ENCODE measurements at regions not wholly inside any gene's neighbourhood (a gene's known extent, or its start where the extent isn't known, plus 50 kb on each side); places are given as distances from the start of the nearest gene placed in this dataset.
"Not testable (repeated sequence)": the region's sequence is repeated elsewhere in the genome, so short reads cannot be mapped to it uniquely, and the experiment has no call there.

- DNase-seq = no peak
Observed at GRCh38 chr4:28772066-28772465, 1911.4 kb downstream of the STIM2 start.

GRCh38 chr4:28772788-28773187 is 1912.1 kb downstream of the STIM2 start:
- DNase-seq = no peak

GRCh38 chr4:28774344-28774743 is 1913.7 kb downstream of the STIM2 start:
- DNase-seq = no peak

GRCh38 chr4:28776004-28776403 is 1915.4 kb downstream of the STIM2 start:
- no peak for DNase-seq

GRCh38 chr4:28784188-28784587 is 1923.5 kb downstream of the STIM2 start:
- no peak for DNase-seq

- no peak for DNase-seq
Observed at GRCh38 chr4:28787947-28788346, 1927.3 kb downstream of the STIM2 start.

- DNase-seq = no peak
Observed at GRCh38 chr4:28788929-28789490, 1928.4 kb downstream of the STIM2 start.

GRCh38 chr4:28792917-28793597 is 1927.1 kb upstream of the PCDH7 start:
- DNase-seq = no peak

- DNase-seq = no peak
Observed at GRCh38 chr4:28799696-28800095, 1920.5 kb upstream of the PCDH7 start.

- no peak for DNase-seq
Observed at GRCh38 chr4:28811025-28811424, 1909.1 kb upstream of the PCDH7 start.

- no peak for DNase-seq
Observed at GRCh38 chr4:28822163-28822562, 1898.0 kb upstream of the PCDH7 start.

- DNase-seq = no peak
Observed at GRCh38 chr4:28827866-28828265, 1892.3 kb upstream of the PCDH7 start.

GRCh38 chr4:28831867-28832266 is 1888.3 kb upstream of the PCDH7 start:
- no peak for DNase-seq

- DNase-seq = no peak
Observed at GRCh38 chr4:28832444-28832843, 1887.7 kb upstream of the PCDH7 start.

- DNase-seq = no peak
Observed at GRCh38 chr4:28834120-28834519, 1886.0 kb upstream of the PCDH7 start.

- no peak for DNase-seq
Observed at GRCh38 chr4:28835501-28835900, 1884.7 kb upstream of the PCDH7 start.

GRCh38 chr4:28842271-28842670 is 1877.9 kb upstream of the PCDH7 start:
- no peak for DNase-seq

- DNase-seq = no peak
Observed at GRCh38 chr4:28845158-28845557, 1875.0 kb upstream of the PCDH7 start.

- DNase-seq = not testable (repeated sequence)
Observed at GRCh38 chr4:28857028-28857427, 1863.1 kb upstream of the PCDH7 start.

GRCh38 chr4:28868841-28869240 is 1851.3 kb upstream of the PCDH7 start:
- DNase-seq = no peak

GRCh38 chr4:28879178-28879577 is 1841.0 kb upstream of the PCDH7 start:
- no peak for DNase-seq

- no peak for DNase-seq
Observed at GRCh38 chr4:28879900-28880299, 1840.3 kb upstream of the PCDH7 start.

GRCh38 chr4:28883211-28883610 is 1837.0 kb upstream of the PCDH7 start:
- DNase-seq = no peak

GRCh38 chr4:28886934-28887333 is 1833.2 kb upstream of the PCDH7 start:
- no peak for DNase-seq
